HCT116 (cell line): ENCODE measurements at regions not wholly inside any gene's neighbourhood (a gene's known extent, or its start where the extent isn't known, plus 50 kb on each side); places are given as distances from the start of the nearest gene placed in this dataset.

ENCODE experiments used
- ATAC-seq: fragments of 200-7000 bp; cut with Tn5 transposase; 2 replicates; pipeline ENCODE4 v1.9.1; 2020; ENCODE audit warnings: mild to moderate bottlenecking, moderate library complexity
- BruUV-seq: library from RNA; stranded (reverse); fragments of 400-500 nt; replicated peaks from 2 replicates; lab custom pipeline; 2021; lab: Mats Ljungman, UMichigan
- CTCF ChIA-PET: fragments of 300-600 bp; sonication (Branson Sonifier 250); formaldehyde crosslinking; loops from one replicate; lab custom pipeline; 2021; ENCODE audit warnings: antibody characterized with exemption; lab: Charles Lee
- POLR2A ChIA-PET: fragments of 300-600, 350-600 bp; sonication (Branson Sonifier 250); formaldehyde crosslinking; loops from one replicate; lab custom pipeline; 2021; ENCODE audit warnings: antibody characterized with exemption; lab: Charles Lee
- RAD21 ChIA-PET, 2 experiments: fragments of 300-600 bp; sonication (Branson Sonifier 250); formaldehyde crosslinking; loops; one replicate each; lab custom pipeline; 2023; ENCODE audit warnings: low total read pairs in 2 of 2; ENCODE audit not compliant: uncharacterized antibody in 2 of 2, unreplicated experiment in 2 of 2, low non-redundant PET in 1 of 2; lab: Charles Lee
- DNase-seq: peaks from one replicate; pipeline ENCODE4 v3.0.0-alpha.2; 2010; ENCODE audit warnings: low read depth, low spot score
- H2AFZ ChIP-seq: fragments of 200-600 bp; shearing (Covaris generic), sonication (generic); 2 replicates; pipeline ENCODE4 v1.6.1; 2017; ENCODE audit warnings: low read depth, mixed run types, mixed read lengths, antibody characterized with exemption, low read length; ENCODE audit not compliant: poor library complexity, severe bottlenecking
- H3K27ac ChIP-seq: 2 replicates; pipeline ENCODE4 v1.5.1; 2012; ENCODE audit warnings: low read depth, low read length
- H3K27me3 ChIP-seq: fragments of 200-600 bp; sonication (generic); 2 replicates; pipeline ENCODE4 v1.6.1; 2016; ENCODE audit warnings: mixed run types, low read length, mixed read lengths; ENCODE audit not compliant: insufficient read depth
- H3K36me3 ChIP-seq, 2 experiments: fragments of 200-500 bp in 1 of 2; fragments of 200-600 bp in 1 of 2; sonication (Bioruptor generic) in 1 of 2; sonication (generic) in 1 of 2; 2 replicates each; pipeline versions ENCODE4 v1.5.1 to v1.6.1; 2014 to 2016; ENCODE audit warnings: low read length in 2 of 2, inconsistent platforms in 1 of 2, mixed read lengths in 1 of 2, mixed run types in 1 of 2; ENCODE audit not compliant: insufficient read depth in 2 of 2, control insufficient read depth in 1 of 2
- H3K4me1 ChIP-seq, 2 experiments: fragments of 200-600 bp in 1 of 2; sonication (generic) in 1 of 2; 2 replicates each; pipeline versions ENCODE4 v1.5.1 to v1.6.1; 2012 to 2017; ENCODE audit warnings: low read length in 2 of 2, inconsistent platforms in 1 of 2, mild to moderate bottlenecking in 1 of 2, mixed read lengths in 1 of 2, mixed run types in 1 of 2, moderate library complexity in 1 of 2; ENCODE audit not compliant: insufficient read depth in 2 of 2, control insufficient read depth in 1 of 2
- H3K4me2 ChIP-seq: fragments of 200-600 bp; sonication (generic); 2 replicates; pipeline ENCODE4 v1.6.1; 2017; ENCODE audit warnings: mixed run types, low read length, mixed read lengths
- H3K4me3 ChIP-seq, 2 experiments: fragments of 200-600 bp in 1 of 2; sonication (generic) in 1 of 2; replicated peaks in 1 of 2; 2 replicates each; pipeline ENCODE4 v1.5.1; 2011 to 2016; ENCODE audit warnings: low read length in 2 of 2, control low read depth in 1 of 2, low read depth in 1 of 2, mild to moderate bottlenecking in 1 of 2, mixed read lengths in 1 of 2, mixed run types in 1 of 2
- H3K79me2 ChIP-seq: fragments of 200-600 bp; sonication (generic); 2 replicates; pipeline ENCODE4 v1.6.1; 2017; ENCODE audit warnings: mild to moderate bottlenecking, mixed run types, low read length, moderate library complexity, mixed read lengths; ENCODE audit not compliant: insufficient read depth
- H3K9ac ChIP-seq: fragments of 200-600 bp; sonication (generic); 2 replicates; pipeline ENCODE4 v1.6.1; 2016; ENCODE audit warnings: low read length, mixed read lengths
- H3K9me2 ChIP-seq: fragments of 200-600 bp; sonication (generic), shearing (Covaris generic); 2 replicates; pipeline ENCODE4 v1.6.1; 2017; ENCODE audit warnings: mixed run types, mild to moderate bottlenecking, moderate library complexity; ENCODE audit not compliant: insufficient read depth
- H3K9me3 ChIP-seq, 2 experiments: fragments of 200-500 bp in 1 of 2; fragments of 200-600 bp in 1 of 2; sonication (Bioruptor generic) in 1 of 2; sonication (generic) in 1 of 2; 2 replicates each; pipeline ENCODE4 v1.6.1; 2014 to 2017; ENCODE audit warnings: low read length in 2 of 2, mixed read lengths in 2 of 2, inconsistent platforms in 1 of 2, low read depth in 1 of 2, mild to moderate bottlenecking in 1 of 2, mixed run types in 1 of 2, moderate library complexity in 1 of 2; ENCODE audit not compliant: control insufficient read depth in 1 of 2, insufficient read depth in 1 of 2
- H4K20me1 ChIP-seq: fragments of 200-600 bp; sonication (generic), shearing (Covaris generic); 2 replicates; pipeline ENCODE4 v1.6.1; 2017; ENCODE audit warnings: mixed run types, mild to moderate bottlenecking, moderate library complexity; ENCODE audit not compliant: insufficient read depth
- ATF3 ChIP-seq: IDR thresholded peaks from 2 replicates; pipeline ENCODE4 v1.6.1; 2012
- CEBPB ChIP-seq: IDR thresholded peaks from 2 replicates; pipeline ENCODE4 v1.6.1; 2012; ENCODE audit warnings: low read depth
- CTCF ChIP-seq, 3 experiments: fragments of 200-600 bp in 1 of 3; sonication (generic) in 1 of 3; IDR thresholded peaks in 2 of 3; conservative IDR thresholded peaks in 1 of 3; 2 replicates each; pipeline ENCODE4 v1.5.1; 2012 to 2017; ENCODE audit warnings: low read depth in 2 of 3, low read length in 2 of 3, antibody characterized with exemption in 1 of 3, borderline replicate concordance in 1 of 3, control low read depth in 1 of 3, mild to moderate bottlenecking in 1 of 3, mixed read lengths in 1 of 3, mixed run types in 1 of 3, moderate library complexity in 1 of 3; ENCODE audit not compliant: insufficient read depth in 1 of 3
- EGR1 ChIP-seq: IDR thresholded peaks from 2 replicates; pipeline ENCODE4 v1.6.1; 2012; ENCODE audit warnings: low read depth
- ELF1 ChIP-seq: IDR thresholded peaks from 2 replicates; pipeline ENCODE4 v1.6.1; 2012; ENCODE audit warnings: low read depth, borderline replicate concordance
- EZH2 ChIP-seq: fragments of 200-600 bp; sonication (generic); IDR thresholded peaks from 2 replicates; pipeline ENCODE4 v1.6.1; 2017; ENCODE audit warnings: antibody characterized with exemption, mixed run types
- EZH2phosphoT487 ChIP-seq: fragments of 200-600 bp; IDR thresholded peaks from 2 replicates; pipeline ENCODE4 v1.6.1; 2018; ENCODE audit warnings: antibody characterized with exemption, borderline replicate concordance
- REST ChIP-seq: IDR thresholded peaks from 2 replicates; pipeline ENCODE4 v1.6.1; 2012; ENCODE audit warnings: low read depth
- TCF7L2 ChIP-seq: IDR thresholded peaks from 2 replicates; pipeline ENCODE4 v1.7.0; 2011; ENCODE audit warnings: borderline replicate concordance, inconsistent platforms; ENCODE audit not compliant: insufficient read depth, insufficient read length; ENCODE audit errors: extremely low read depth
- YY1 ChIP-seq: IDR thresholded peaks from 2 replicates; pipeline ENCODE4 v1.6.1; 2011; ENCODE audit warnings: low read length, low read depth, moderate library complexity, mild to moderate bottlenecking; ENCODE audit not compliant: insufficient replicate concordance; ENCODE audit errors: extremely low read depth
- intact Hi-C: fragments of 100-400 bp; cut with micrococcal nuclease; formaldehyde crosslinking; loops from 2 replicates; pipeline ENCODE4 v1.10.0; 2022

GRCh38 chr2:139383532-139383931, 603.3 kb upstream of the NXPH2 start:
- Histone ChIP-seq H4K20me1 (no peaks in the 10 kb centered on the region), H2AFZ (no peak overlapping the region), H3K4me1 (no peaks in the 10 kb centered on the region), H3K27me3 (no peaks in the 10 kb centered on the region), H3K9me2 (no peaks in the 10 kb centered on the region; the same call in 1 of the 2 replicates), H3K4me2 (no peak overlapping the region), H3K79me2 (no peaks in the 10 kb centered on the region), H3K9ac (no peak overlapping the region), H3K4me3 (no peak overlapping the region), H3K27ac (no peak overlapping the region), H3K36me3 (no peaks in the 10 kb centered on the region), H3K9me3 (no peaks in the 10 kb centered on the region)
- no peak for TF ChIP-seq CTCF (IDR thresholded peaks at IDR 0.05 in 2 of 3, conservative IDR thresholded peaks at IDR 0.05 in 1 of 3; ENCODE audit: borderline replicate concordance in 1 of 3, insufficient read depth in 1 of 3, low read depth in 2 of 3, low read length in 2 of 3)
- no peak for TF ChIP-seq ATF3
- TF ChIP-seq CEBPB = no peak
- TF ChIP-seq YY1 = no peak
- no TSS peak for BruUV-seq
- ChIA-PET RAD21 (no interaction called here), POLR2A (interaction anchor here (0.7 kb wide), 1 partner anchor 378 kb away, joined by 3 read pairs; no protein-coding TSS in a partner anchor), CTCF (no interaction called here)
- no peak for ATAC-seq
- no peak for DNase-seq
- intact Hi-C loops = no loop called here

- no peaks in the 10 kb centered on the region for H3K9me3 ChIP-seq
- no peak overlapping the region for H3K9ac ChIP-seq
- no peak overlapping the region for H3K4me2 ChIP-seq
- intact Hi-C loops = no loop called here
- TF ChIP-seq ATF3 = no peak
- no peak for TF ChIP-seq ELF1
- TF ChIP-seq EZH2phosphoT487 = no peak
- no peak for TF ChIP-seq EGR1
- no peak for TF ChIP-seq REST
- no peak for TF ChIP-seq TCF7L2
- TF ChIP-seq EZH2 = no peak
- TF ChIP-seq, all 23 proteins: peak for 0
- no peaks in the 10 kb centered on the region; the same call in 1 of the 2 replicates for H3K9me2 ChIP-seq
- H3K4me3 ChIP-seq = no peak overlapping the region
- ChIA-PET RAD21 (no interaction called here), CTCF (no interaction called here), POLR2A (no interaction called here)
- DNase-seq (no peak), ATAC-seq (no peak)
- H3K27ac ChIP-seq = no peak overlapping the region
- no peaks in the 10 kb centered on the region for H3K4me1 ChIP-seq
- no peaks in the 10 kb centered on the region for H4K20me1 ChIP-seq
- H3K79me2 ChIP-seq = no peaks in the 10 kb centered on the region
- BruUV-seq = no TSS peak
- H2AFZ ChIP-seq = no peak overlapping the region
- H3K36me3 ChIP-seq = no peaks in the 10 kb centered on the region
- no peaks in the 10 kb centered on the region for H3K27me3 ChIP-seq
Measured at GRCh38 chr2:139380051-139380450, 599.9 kb upstream of the NXPH2 start.
